ENCODE measurements at regions not wholly inside any gene's neighbourhood (a gene's known extent, or its start where the extent isn't known, plus 50 kb on each side); places are given as distances from the start of the nearest gene placed in this dataset.
"Not testable (repeated sequence)": the region's sequence is repeated elsewhere in the genome, so short reads cannot be mapped to it uniquely, and the experiment has no call there.

DNA sequence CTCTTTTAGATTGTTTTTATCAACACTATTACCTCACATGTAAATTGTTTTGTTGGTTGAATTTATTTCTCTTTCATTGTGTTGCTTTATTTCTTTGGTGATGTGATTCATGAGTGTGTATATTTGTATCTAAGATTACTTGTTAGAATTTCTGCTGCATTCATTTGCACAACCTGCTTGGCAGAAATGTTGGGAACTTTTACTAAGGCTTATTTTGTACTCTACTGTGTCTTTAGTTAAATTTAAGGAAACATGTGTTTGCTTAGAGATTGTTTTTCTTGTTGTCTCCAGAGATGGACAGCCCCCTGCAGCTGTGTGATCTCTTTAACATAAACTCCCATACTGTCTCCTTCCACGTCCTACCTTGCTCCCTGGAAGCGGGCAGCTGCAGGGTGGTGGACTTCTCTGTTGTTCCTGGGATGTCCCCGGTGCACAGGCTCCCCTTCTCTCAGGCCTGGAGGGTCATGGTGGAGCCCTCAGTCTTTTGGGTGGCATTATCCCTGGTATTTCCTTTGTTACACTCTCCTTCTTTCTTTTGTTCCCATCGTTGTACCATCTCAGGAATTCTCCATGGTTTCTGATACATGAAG lies 212.0 kb upstream of the SPRY2 start:
- FAIRE-seq = no peak

GRCh38 chr13:80551650-80552497 lies 210.9 kb upstream of the SPRY2 start:
- no peak for FAIRE-seq

DNA sequence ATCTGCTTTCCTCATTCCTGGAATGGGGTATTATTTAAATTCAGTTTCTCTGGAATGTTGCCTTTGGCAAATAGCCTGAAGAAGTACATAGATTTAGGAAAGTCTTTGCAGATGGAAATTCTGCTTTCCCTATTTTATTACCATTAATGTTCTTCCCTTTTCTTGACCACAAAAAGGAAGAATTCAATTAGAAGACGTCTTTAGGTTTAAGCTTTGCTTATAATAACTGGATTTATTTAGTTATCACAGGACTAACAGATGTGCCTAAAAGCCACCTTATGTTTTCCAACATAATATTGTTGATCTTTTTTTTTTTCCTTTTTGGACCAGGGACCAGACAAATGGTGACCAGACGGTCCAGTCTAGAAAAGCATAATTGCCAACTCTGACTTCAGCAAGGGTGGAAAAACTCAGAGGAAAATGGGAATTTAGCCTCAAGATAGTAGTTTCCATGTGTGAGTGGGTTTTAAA lies 210.1 kb upstream of the SPRY2 start:
- no peak for FAIRE-seq

GRCh38 chr13:80548915-80549314 lies 208.0 kb upstream of the SPRY2 start:
- no peak for FAIRE-seq

GRCh38 chr13:80547885-80548825 lies 207.2 kb upstream of the SPRY2 start:
- FAIRE-seq = no peak

- no peak for FAIRE-seq
These were observed 206.4 kb upstream of the SPRY2 start for GRCh38 chr13:80547341-80547740.

DNA sequence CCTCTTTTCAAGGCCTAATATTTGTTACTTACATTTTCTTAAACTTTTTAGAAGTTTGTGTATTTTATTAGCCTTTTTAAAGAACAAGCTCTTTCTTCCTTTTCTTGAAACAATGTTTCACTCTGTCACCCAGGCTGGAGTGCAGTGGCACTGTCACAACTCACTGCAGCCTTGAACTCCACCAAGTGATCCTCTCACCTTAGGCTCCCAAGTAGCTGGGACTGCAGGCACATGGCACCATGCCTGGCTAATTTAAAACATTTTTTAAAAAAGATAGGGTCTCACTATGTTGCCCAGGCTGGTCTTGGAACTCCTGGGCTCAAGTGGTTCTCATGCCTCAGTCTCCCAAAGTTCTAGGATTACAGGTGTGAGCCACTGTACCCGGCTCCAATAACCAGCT lies 192.2 kb upstream of the SPRY2 start:
- no peak for FAIRE-seq

DNA sequence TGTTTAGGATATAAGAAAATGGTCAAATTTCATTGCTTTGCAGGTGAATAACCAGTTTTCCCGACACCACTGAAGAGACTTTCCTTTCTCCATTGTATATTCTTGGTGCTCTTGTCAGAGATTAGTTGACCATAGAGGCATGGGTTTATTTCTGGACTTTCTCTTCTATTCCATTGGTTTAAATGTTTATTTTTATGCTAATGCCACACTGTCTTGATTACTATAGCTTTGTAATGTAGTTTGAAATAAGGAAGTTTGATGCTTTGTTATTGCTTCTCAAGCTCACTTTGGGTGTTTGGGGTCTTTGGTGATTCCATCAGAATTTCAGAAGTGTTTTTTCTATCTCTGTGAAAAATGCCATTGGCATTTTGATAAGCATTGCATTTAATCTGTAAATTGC lies 190.0 kb upstream of the SPRY2 start:
- FAIRE-seq = no peak

GRCh38 chr13:80530191-80530590 lies 189.3 kb upstream of the SPRY2 start:
- no peak for FAIRE-seq

DNA sequence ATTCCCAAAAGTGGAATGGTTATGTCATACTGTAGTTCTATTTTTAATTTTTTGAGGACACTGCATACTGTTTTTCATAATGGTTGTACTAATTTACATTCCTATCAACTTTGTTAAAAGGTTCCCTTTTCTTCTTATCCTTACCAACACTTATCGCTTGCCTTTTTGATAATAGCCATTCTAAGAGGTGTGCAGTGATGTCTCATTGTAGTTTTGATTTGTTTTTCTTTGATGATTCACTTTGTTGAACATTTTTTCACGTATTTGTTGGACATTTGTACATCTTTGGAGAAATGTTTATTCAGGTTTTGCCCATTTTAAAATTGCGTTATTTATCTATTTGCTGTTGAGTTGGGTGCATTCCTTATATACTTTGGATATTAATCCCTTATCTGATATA lies 188.8 kb upstream of the SPRY2 start:
- FAIRE-seq = no peak

- no peak for FAIRE-seq
These were observed 187.8 kb upstream of the SPRY2 start for GRCh38 chr13:80528733-80529132.

DNA sequence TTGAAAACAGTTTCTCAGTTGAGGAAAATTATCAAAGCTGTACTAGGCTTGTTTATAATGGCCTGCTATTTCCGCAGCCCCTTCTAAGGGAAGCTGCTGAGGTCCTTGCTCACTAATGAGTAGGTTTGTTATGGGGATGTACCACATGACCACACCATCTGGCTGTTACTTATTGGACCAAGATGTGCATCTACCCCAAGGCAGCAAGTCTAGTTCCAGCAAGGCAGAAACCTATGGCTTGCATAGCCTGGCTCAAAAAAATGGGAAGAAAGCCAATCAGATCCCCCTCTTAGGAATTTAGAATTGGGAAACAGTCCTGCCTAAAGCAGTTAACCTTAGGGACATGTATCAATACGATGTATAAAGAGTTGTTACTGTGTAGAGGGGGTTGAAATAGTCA lies 186.5 kb upstream of the SPRY2 start:
- FAIRE-seq = no peak

- FAIRE-seq = no peak
These were observed 183.7 kb upstream of the SPRY2 start for GRCh38 chr13:80524447-80525215.

GRCh38 chr13:80523134-80523533 lies 182.2 kb upstream of the SPRY2 start:
- FAIRE-seq = no peak

DNA sequence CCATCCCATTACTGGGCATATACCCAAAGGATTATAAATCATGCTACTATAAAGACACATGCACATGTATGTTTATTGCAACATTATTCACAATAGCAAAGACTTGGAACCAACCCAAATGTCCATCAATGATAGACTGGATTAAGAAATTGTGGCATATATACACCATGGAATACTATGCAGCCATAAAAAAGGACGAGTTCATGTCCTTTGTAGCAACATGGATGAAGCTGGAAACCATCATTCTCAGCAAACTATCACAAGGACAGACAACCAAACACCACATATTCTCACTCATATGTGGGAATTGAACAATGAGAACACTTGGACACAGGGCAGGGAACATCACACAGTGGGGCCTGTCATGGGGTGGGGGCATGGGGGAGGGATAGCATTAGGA lies 181.5 kb upstream of the SPRY2 start:
- not testable (repeated sequence) for FAIRE-seq

DNA sequence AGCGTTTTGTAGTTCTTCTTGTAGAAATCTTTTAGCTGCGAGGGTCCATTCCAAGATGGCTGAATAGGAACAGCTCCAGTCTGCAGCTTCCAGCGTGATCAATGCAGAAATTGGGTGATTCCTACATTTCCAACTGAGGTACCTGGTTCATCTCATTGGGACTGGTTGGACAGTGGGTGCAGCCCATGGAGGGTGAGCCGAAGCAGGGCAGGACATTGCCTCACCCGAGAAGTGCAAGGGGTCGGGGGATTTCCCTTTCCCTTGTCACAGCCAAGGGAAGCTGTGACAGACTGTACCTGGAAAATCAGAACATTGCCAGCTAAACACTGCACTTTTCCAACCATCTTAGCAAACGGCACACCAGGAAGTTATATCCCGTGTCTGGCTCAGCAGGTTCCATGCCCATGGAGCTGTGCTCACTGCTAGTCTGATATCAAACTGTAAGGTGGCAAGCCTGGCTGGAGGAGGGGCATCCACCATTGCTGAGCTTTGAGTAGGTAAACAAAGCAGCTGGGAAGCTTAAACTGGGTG lies 176.0 kb upstream of the SPRY2 start:
- no peak for FAIRE-seq

DNA sequence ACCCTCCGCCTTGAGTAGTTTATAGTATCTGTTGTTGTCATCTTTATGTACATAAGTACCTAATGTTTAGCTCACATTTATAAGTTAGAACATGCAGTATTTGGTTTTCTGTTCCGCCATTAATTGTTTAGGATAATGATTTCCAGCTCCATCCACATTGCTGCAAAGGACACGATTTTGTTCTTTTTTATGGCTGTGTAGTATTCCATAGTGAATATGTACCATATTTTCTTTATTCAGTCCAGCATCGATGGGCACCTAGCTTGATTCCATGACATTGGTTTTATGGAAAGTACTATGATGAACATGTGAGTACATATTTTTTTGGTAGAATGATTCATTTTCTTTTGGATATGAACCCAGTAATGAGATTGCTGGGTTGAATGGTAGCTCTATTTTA lies 174.4 kb upstream of the SPRY2 start:
- no peak for FAIRE-seq

GRCh38 chr13:80513196-80513595 lies 172.3 kb upstream of the SPRY2 start:
- FAIRE-seq = no peak

GRCh38 chr13:80510686-80511085 lies 169.8 kb upstream of the SPRY2 start:
- FAIRE-seq = no peak

DNA sequence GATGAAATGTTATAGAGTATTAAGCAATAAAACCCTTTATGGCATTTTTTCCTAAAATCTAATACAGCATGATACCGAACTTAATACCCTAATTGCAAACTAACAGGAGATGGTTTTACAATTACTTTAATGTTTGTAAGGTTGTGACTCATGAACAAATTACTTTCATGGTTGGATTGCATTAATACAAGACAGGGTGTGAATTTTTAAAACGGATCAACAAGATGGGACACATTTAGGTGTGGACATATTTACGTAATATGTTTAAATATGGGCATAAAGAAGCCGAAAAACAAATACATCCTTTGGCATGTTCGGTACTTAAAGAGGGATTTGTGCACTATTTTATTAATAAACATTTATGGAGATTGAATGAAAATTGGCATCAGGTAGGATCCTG lies 168.3 kb upstream of the SPRY2 start:
- FAIRE-seq = no peak

DNA sequence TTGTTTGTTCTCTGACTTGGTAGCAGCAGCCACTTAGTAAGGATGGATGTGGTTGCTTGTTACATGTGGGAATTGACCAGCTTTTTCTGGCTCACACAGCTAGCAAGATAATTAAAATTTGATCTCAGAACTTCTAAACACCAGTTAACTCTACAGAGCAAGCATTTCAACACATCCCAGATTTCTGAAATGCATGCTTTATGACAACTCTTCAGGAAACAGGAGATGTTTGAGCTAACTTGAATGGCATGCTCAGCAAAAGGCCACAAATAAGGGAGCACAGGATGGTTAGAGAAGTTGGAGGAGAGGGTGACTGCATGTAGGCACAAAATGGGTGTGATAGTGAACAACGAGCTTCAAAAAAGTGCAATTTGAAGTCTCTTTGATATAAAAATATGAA lies 167.1 kb upstream of the SPRY2 start:
- no peak for FAIRE-seq

DNA sequence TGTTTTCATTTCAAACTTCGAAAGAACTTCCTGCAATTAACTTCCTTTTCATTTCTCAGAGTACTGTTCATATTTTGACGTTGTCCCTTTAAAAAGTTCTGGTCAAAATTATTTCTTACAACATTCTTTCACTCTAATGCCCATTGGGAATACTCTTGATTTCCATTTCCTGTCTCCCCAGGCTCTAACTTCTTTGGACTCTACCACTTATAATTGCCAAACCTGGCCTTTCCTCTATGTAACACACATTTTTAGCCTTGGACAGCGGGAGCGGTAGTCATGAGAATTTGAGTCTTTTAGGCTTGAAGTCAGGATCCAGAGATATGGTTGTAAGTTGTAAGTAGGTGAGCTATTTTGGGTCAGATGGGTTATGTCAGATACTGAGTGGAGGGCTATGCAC lies 163.5 kb upstream of the SPRY2 start:
- no peak for FAIRE-seq

Measured in A204.1 (cell line).